GM23338 (cell line): ENCODE measurements at regions not wholly inside any gene's neighbourhood (a gene's known extent, or its start where the extent isn't known, plus 50 kb on each side); places are given as distances from the start of the nearest gene placed in this dataset.

Experiments used
- ATAC-seq: fragments of 200-7000 bp; cut with Tn5 transposase; 3 replicates; pipeline ENCODE4 v1.9.1; 2020
- DNase-seq: peaks from one replicate; pipeline ENCODE4 v3.0.0-alpha.2; 2015; ENCODE audit warnings: low spot score
- H2AFZ ChIP-seq: fragments of 200-600 bp; sonication (generic); 2 replicates; pipeline ENCODE4 v1.8.0; 2016; ENCODE audit warnings: antibody characterized with exemption, mild to moderate bottlenecking, moderate library complexity
- H3F3A ChIP-seq: fragments of 200-600 bp; sonication (generic); replicated peaks from 2 replicates; pipeline ENCODE4 v1.8.0; 2017; ENCODE audit warnings: antibody characterized with exemption, mixed run types, low read depth
- H3K27ac ChIP-seq: fragments of 200-600 bp; sonication (generic); 2 replicates; pipeline ENCODE4 v1.6.1; 2016; ENCODE audit warnings: low read depth
- H3K27me3 ChIP-seq: fragments of 200-600 bp; sonication (generic); 2 replicates; pipeline ENCODE4 v1.8.0; 2016; ENCODE audit warnings: mild to moderate bottlenecking, mixed run types, moderate library complexity; ENCODE audit not compliant: insufficient read depth
- H3K36me3 ChIP-seq: fragments of 200-600 bp; sonication (generic); 2 replicates; pipeline ENCODE4 v1.8.0; 2016; ENCODE audit warnings: mild to moderate bottlenecking; ENCODE audit not compliant: insufficient read depth
- H3K4me1 ChIP-seq: fragments of 200-600 bp; sonication (generic); 2 replicates; pipeline ENCODE4 v1.8.0; 2016; ENCODE audit warnings: mild to moderate bottlenecking, moderate library complexity; ENCODE audit not compliant: insufficient read depth
- H3K4me2 ChIP-seq: fragments of 200-600 bp; sonication (generic); 2 replicates; pipeline ENCODE4 v1.7.1; 2017; ENCODE audit warnings: mixed run types
- H3K4me3 ChIP-seq: fragments of 200-600 bp; sonication (generic); 2 replicates; pipeline ENCODE4 v1.6.1; 2016; ENCODE audit warnings: mixed run types
- H3K79me2 ChIP-seq: fragments of 200-600 bp; sonication (generic); replicated peaks from 2 replicates; pipeline ENCODE4 v1.8.0; 2017; ENCODE audit warnings: mild to moderate bottlenecking; ENCODE audit not compliant: insufficient read depth
- H3K9me2 ChIP-seq: fragments of 200-600 bp; sonication (generic); 2 replicates; pipeline ENCODE4 v1.8.0; 2017; ENCODE audit not compliant: insufficient read depth
- H4K20me1 ChIP-seq: fragments of 200-600 bp; sonication (generic); replicated peaks from 2 replicates; pipeline ENCODE4 v1.8.0; 2017; ENCODE audit warnings: mild to moderate bottlenecking; ENCODE audit not compliant: insufficient read depth
- H3K27ac Mint-ChIP-seq: 2 replicates; pipeline ENCODE4 v1.8.0; 2020; ENCODE audit warnings: inconsistent platforms, mild to moderate bottlenecking, moderate library complexity, mixed read lengths
- H3K27me3 Mint-ChIP-seq: 3 replicates; pipeline ENCODE4 v1.8.0; 2022; ENCODE audit warnings: low read depth, mild to moderate bottlenecking, moderate library complexity, mixed read lengths, inconsistent platforms; ENCODE audit not compliant: insufficient read depth, poor library complexity
- H3K36me3 Mint-ChIP-seq: 3 replicates; pipeline ENCODE4 v1.8.0; 2021; ENCODE audit warnings: low read depth, mild to moderate bottlenecking, inconsistent platforms, moderate library complexity, mixed read lengths
- H3K4me1 Mint-ChIP-seq: 3 replicates; pipeline ENCODE4 v1.8.0; 2020; ENCODE audit warnings: mild to moderate bottlenecking, inconsistent platforms, mixed read lengths
- H3K4me3 Mint-ChIP-seq: 3 replicates; pipeline ENCODE4 v1.8.0; 2021; ENCODE audit warnings: moderate library complexity, mild to moderate bottlenecking, inconsistent platforms, mixed read lengths
- H3K9me3 Mint-ChIP-seq: 3 replicates; pipeline ENCODE4 v1.8.0; 2020; ENCODE audit warnings: moderate library complexity, mild to moderate bottlenecking, inconsistent platforms, mixed read lengths
- CREB1 ChIP-seq: fragments of 250-450 bp; sonication (Bioruptor Pico); IDR thresholded peaks from 2 replicates; pipeline ENCODE4 v1.5.0; 2020; ENCODE audit warnings: low read depth, mild to moderate bottlenecking, moderate library complexity
- CTCF ChIP-seq, 2 experiments: fragments of 200-600 bp in 1 of 2; sonication (generic) in 1 of 2; conservative IDR thresholded peaks; 2 replicates each; pipeline versions ENCODE4 v1.5.1 to v1.6.1; 2016 to 2017; ENCODE audit warnings: antibody characterized with exemption in 2 of 2, low read depth in 2 of 2, mild to moderate bottlenecking in 2 of 2, moderate library complexity in 1 of 2
- ETS1 ChIP-seq: IDR thresholded peaks from 2 replicates; pipeline ENCODE4 v1.6.1; 2016; ENCODE audit warnings: antibody characterized with exemption
- EZH2 ChIP-seq: fragments of 200-600 bp; sonication (generic); IDR thresholded peaks from one replicate; pipeline ENCODE4 v1.8.0; 2017; ENCODE audit warnings: antibody characterized with exemption, mild to moderate bottlenecking, low read depth; ENCODE audit not compliant: unreplicated experiment
- EZH2phosphoT487 ChIP-seq: fragments of 200-600 bp; sonication (generic); IDR thresholded peaks from one replicate; pipeline ENCODE4 v1.8.1; 2018; ENCODE audit warnings: antibody characterized with exemption; ENCODE audit not compliant: unreplicated experiment
- NANOG ChIP-seq: IDR thresholded peaks from 2 replicates; pipeline ENCODE4 v1.6.1; 2016; ENCODE audit warnings: antibody characterized with exemption, borderline replicate concordance
- POLR2AphosphoS5 ChIP-seq: IDR thresholded peaks from 2 replicates; pipeline ENCODE4 v1.6.1; 2016; ENCODE audit warnings: antibody characterized with exemption, low read depth
- STAT1 ChIP-seq: IDR thresholded peaks from one replicate; pipeline ENCODE4 v1.6.1; 2016; ENCODE audit warnings: antibody characterized with exemption; ENCODE audit not compliant: unreplicated experiment
- ZNF114 ChIP-seq: fragments of 250-450 bp; sonication (Bioruptor Pico); IDR thresholded peaks from 2 replicates; pipeline ENCODE4 v1.5.0; 2020; ENCODE audit warnings: mild to moderate bottlenecking, moderate library complexity
- ZNF331 ChIP-seq: fragments of 250-450 bp; sonication (Bioruptor Pico); IDR thresholded peaks from 2 replicates; pipeline ENCODE4 v1.5.0; 2020; ENCODE audit warnings: low read depth, mild to moderate bottlenecking, moderate library complexity
- TF ChIP-seq, protein P1 (sequence below): IDR thresholded peaks from one replicate; pipeline ENCODE4 v1.6.1; 2018; ENCODE audit warnings: antibody characterized with exemption; ENCODE audit not compliant: unreplicated experiment

GRCh38 chr12:98355933-98356332 is 159.5 kb upstream of the TMPO start:
- Histone ChIP-seq H3K4me2 (no peak overlapping the region), H3K79me2 (no peaks in the 10 kb centered on the region), H2AFZ (no peak overlapping the region), H3K27me3 (no peaks in the 10 kb centered on the region), H3K4me1 (peaks cover 7% of the 10 kb centered on the region; the same call in 1 of the 2 replicates), H3K9me2 (no peaks in the 10 kb centered on the region; the same call in 1 of the 2 replicates), H3F3A (no peaks in the 10 kb centered on the region), H3K4me3 (no peak overlapping the region), H3K36me3 (no peaks in the 10 kb centered on the region), H3K27ac (no peak overlapping the region), H4K20me1 (no peaks in the 10 kb centered on the region)
- Mint-ChIP-seq H3K4me1 (peaks cover 8% of the 10 kb centered on the region), H3K9me3 (no peaks in the 10 kb centered on the region), H3K4me3 (no peak overlapping the region), H3K27me3 (no peaks in the 10 kb centered on the region), H3K36me3 (no peaks in the 10 kb centered on the region), H3K27ac (no peak overlapping the region)
- DNase-seq (no peak), ATAC-seq (no peak)
- no peak for TF ChIP-seq CREB1 (CRISPR knock-in tag)
- no peak for TF ChIP-seq ZNF331 (CRISPR knock-in tag)
- TF ChIP-seq NANOG: no peak
- no peak for TF ChIP-seq ZNF114
- no peak for TF ChIP-seq CTCF (conservative IDR thresholded peaks at IDR 0.05; ENCODE audit: low read depth in 2 of 2)
- TF ChIP-seq EZH2phosphoT487: no peak
- TF ChIP-seq STAT1: no peak

- H3K27me3 Mint-ChIP-seq: no peaks in the 10 kb centered on the region
- TF ChIP-seq CREB1 (CRISPR knock-in tag) (no peak), EZH2phosphoT487 (no peak), ZNF331 (CRISPR knock-in tag) (no peak), EZH2 (no peak), ETS1 (no peak), STAT1 (no peak), NANOG (no peak), POLR2AphosphoS5 (no peak), ZNF114 (no peak), CTCF (conservative IDR thresholded peaks at IDR 0.05; ENCODE audit: low read depth in 2 of 2) (no peak)
- TF ChIP-seq, protein P1, sequence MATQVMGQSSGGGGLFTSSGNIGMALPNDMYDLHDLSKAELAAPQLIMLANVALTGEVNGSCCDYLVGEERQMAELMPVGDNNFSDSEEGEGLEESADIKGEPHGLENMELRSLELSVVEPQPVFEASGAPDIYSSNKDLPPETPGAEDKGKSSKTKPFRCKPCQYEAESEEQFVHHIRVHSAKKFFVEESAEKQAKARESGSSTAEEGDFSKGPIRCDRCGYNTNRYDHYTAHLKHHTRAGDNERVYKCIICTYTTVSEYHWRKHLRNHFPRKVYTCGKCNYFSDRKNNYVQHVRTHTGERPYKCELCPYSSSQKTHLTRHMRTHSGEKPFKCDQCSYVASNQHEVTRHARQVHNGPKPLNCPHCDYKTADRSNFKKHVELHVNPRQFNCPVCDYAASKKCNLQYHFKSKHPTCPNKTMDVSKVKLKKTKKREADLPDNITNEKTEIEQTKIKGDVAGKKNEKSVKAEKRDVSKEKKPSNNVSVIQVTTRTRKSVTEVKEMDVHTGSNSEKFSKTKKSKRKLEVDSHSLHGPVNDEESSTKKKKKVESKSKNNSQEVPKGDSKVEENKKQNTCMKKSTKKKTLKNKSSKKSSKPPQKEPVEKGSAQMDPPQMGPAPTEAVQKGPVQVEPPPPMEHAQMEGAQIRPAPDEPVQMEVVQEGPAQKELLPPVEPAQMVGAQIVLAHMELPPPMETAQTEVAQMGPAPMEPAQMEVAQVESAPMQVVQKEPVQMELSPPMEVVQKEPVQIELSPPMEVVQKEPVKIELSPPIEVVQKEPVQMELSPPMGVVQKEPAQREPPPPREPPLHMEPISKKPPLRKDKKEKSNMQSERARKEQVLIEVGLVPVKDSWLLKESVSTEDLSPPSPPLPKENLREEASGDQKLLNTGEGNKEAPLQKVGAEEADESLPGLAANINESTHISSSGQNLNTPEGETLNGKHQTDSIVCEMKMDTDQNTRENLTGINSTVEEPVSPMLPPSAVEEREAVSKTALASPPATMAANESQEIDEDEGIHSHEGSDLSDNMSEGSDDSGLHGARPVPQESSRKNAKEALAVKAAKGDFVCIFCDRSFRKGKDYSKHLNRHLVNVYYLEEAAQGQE: no peak
These were observed 157.2 kb upstream of the TMPO start for GRCh38 chr12:98358144-98358543.

More at GRCh38 chr12:98358144-98358543, 157.2 kb upstream of the TMPO start:
- H4K20me1 ChIP-seq: no peaks in the 10 kb centered on the region
- no peak for ATAC-seq
- H3K4me3 ChIP-seq: no peak overlapping the region
- Mint-ChIP-seq H3K4me3 (no peak overlapping the region), H3K9me3 (no peaks in the 10 kb centered on the region), H3K4me1 (no peaks in the 10 kb centered on the region), H3K36me3 (no peaks in the 10 kb centered on the region), H3K27ac (no peak overlapping the region)
- H3K4me2 ChIP-seq: no peak overlapping the region
- no peaks in the 10 kb centered on the region for H3K4me1 ChIP-seq
- H3K27ac ChIP-seq: no peak overlapping the region
- no peaks in the 10 kb centered on the region; the same call in 1 of the 2 replicates for H3K9me2 ChIP-seq
- no peak for DNase-seq
- no peaks in the 10 kb centered on the region for H3F3A ChIP-seq
- no peak overlapping the region for H2AFZ ChIP-seq
- H3K79me2 ChIP-seq: no peaks in the 10 kb centered on the region
- H3K36me3 ChIP-seq: no peaks in the 10 kb centered on the region
- no peaks in the 10 kb centered on the region for H3K27me3 ChIP-seq
